Trophoblast cell (in vitro differentiated cells and primary cell): ENCODE measurements at regions not wholly inside any gene's neighbourhood (a gene's known extent, or its start where the extent isn't known, plus 50 kb on each side); places are given as distances from the start of the nearest gene placed in this dataset.

Experiments used
- DNase-seq, 2 donors: peaks; one replicate each; pipeline ENCODE4 v3.0.0-alpha.2; 2016
- H2AFZ ChIP-seq: 2 replicates; pipeline ENCODE4 v1.6.1; 2013; ENCODE audit warnings: low read length, moderate library complexity, mild to moderate bottlenecking; ENCODE audit not compliant: insufficient read depth, poor library complexity
- H2AK5ac ChIP-seq: 2 replicates; pipeline ENCODE4 v1.6.1; 2013; ENCODE audit warnings: mild to moderate bottlenecking, low read length
- H2BK120ac ChIP-seq: 2 replicates; pipeline ENCODE4 v1.6.1; 2013; ENCODE audit warnings: low read length, mild to moderate bottlenecking, moderate library complexity; ENCODE audit not compliant: insufficient read depth, poor library complexity
- H2BK12ac ChIP-seq: 2 replicates; pipeline ENCODE4 v1.6.1; 2013; ENCODE audit warnings: mild to moderate bottlenecking, low read length, moderate library complexity
- H2BK5ac ChIP-seq: 2 replicates; pipeline ENCODE4 v1.6.1; 2013; ENCODE audit warnings: low read length, low read depth, moderate library complexity, mild to moderate bottlenecking; ENCODE audit not compliant: poor library complexity
- H3K14ac ChIP-seq: 2 replicates; pipeline ENCODE4 v1.6.1; 2013; ENCODE audit warnings: mild to moderate bottlenecking, low read length
- H3K18ac ChIP-seq: 2 replicates; pipeline ENCODE4 v1.6.1; 2013; ENCODE audit warnings: mild to moderate bottlenecking, low read length
- H3K23ac ChIP-seq: 2 replicates; pipeline ENCODE4 v1.6.1; 2013; ENCODE audit warnings: low read length
- H3K27ac ChIP-seq: 2 replicates; pipeline ENCODE4 v1.5.1; 2013; ENCODE audit warnings: low read depth, mild to moderate bottlenecking, inconsistent platforms, low read length, moderate library complexity
- H3K27me3 ChIP-seq: 2 replicates; pipeline ENCODE4 v1.6.1; 2013; ENCODE audit warnings: inconsistent platforms, mild to moderate bottlenecking, low read length, moderate library complexity; ENCODE audit not compliant: insufficient read depth
- H3K36me3 ChIP-seq, 2 experiments: 1 replicate in 1 of 2; 2 replicates in 1 of 2; pipeline ENCODE4 v1.6.1; 2013; ENCODE audit warnings: low read length in 2 of 2, mild to moderate bottlenecking in 2 of 2, moderate library complexity in 1 of 2; ENCODE audit not compliant: insufficient read depth in 2 of 2, control insufficient read depth in 1 of 2
- H3K4ac ChIP-seq: 2 replicates; pipeline ENCODE4 v1.6.1; 2013; ENCODE audit warnings: low read depth, mild to moderate bottlenecking, low read length, moderate library complexity
- H3K4me1 ChIP-seq, 2 experiments: 1 replicate in 1 of 2; 2 replicates in 1 of 2; pipeline ENCODE4 v1.6.1; 2013; ENCODE audit warnings: low read length in 2 of 2, mild to moderate bottlenecking in 2 of 2, moderate library complexity in 1 of 2; ENCODE audit not compliant: insufficient read depth in 2 of 2, control insufficient read depth in 1 of 2
- H3K4me2 ChIP-seq: 2 replicates; pipeline ENCODE4 v1.6.1; 2013; ENCODE audit warnings: inconsistent platforms, mild to moderate bottlenecking, low read length, moderate library complexity
- H3K4me3 ChIP-seq: 2 replicates; pipeline ENCODE4 v1.5.1; 2013; ENCODE audit warnings: mild to moderate bottlenecking, low read depth, low read length, inconsistent platforms
- H3K79me1 ChIP-seq: one replicate; pipeline ENCODE4 v1.6.1; 2013; ENCODE audit warnings: low read length
- H3K79me2 ChIP-seq: 2 replicates; pipeline ENCODE4 v1.6.1; 2013; ENCODE audit warnings: low read length, mild to moderate bottlenecking; ENCODE audit not compliant: control insufficient read depth, insufficient read depth, poor library complexity
- H3K9ac ChIP-seq: 2 replicates; pipeline ENCODE4 v1.6.1; 2013; ENCODE audit warnings: mild to moderate bottlenecking, low read length
- H3K9me3 ChIP-seq: 2 replicates; pipeline ENCODE4 v1.6.1; 2013; ENCODE audit warnings: low read depth, mild to moderate bottlenecking, control low read depth, inconsistent platforms, low read length; ENCODE audit not compliant: insufficient read depth
- H4K12ac ChIP-seq: 2 replicates; pipeline ENCODE4 v1.6.1; 2013; ENCODE audit warnings: low read depth, mild to moderate bottlenecking, low read length, moderate library complexity
- H4K8ac ChIP-seq: 2 replicates; pipeline ENCODE4 v1.6.1; 2013; ENCODE audit warnings: low read depth, mild to moderate bottlenecking, low read length, moderate library complexity
- H4K91ac ChIP-seq: one replicate; pipeline ENCODE4 v1.6.1; 2013; ENCODE audit warnings: low read depth, mild to moderate bottlenecking, low read length, moderate library complexity
- WGBS: extraction: QIAGEN DNeasy Blood & Tissue Kit; methylation state at CpG from one replicate; pipeline ENCODE4 v1.1.7; 2013; ENCODE audit warnings: missing lambda C conversion rate; ENCODE audit not compliant: insufficient read length, insufficient coverage; ENCODE audit errors: extremely low coverage; 5-methylcytosine and 5-hydroxymethylcytosine counted together

DNA sequence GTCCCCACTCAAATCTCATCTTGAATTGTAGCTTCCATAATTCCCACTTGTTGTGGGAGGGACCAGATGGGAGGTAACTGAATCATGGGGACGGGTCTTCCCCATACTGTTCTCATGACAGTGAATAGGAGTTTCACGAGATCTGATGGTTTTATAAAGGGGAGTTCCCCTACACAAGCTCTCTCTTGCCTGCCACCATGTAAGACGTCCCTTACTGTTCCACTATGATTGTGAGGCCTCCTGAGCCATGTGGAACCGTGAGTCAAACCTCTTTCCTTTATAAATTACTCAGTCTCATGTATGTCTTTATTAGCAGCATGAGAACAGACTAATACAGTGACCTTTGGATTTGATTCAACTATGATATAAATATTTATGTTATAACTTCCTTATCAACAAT lies 78.0 kb downstream of the CYRIA start:
- no peak for DNase-seq
- Histone ChIP-seq H3K23ac (no peak overlapping the region), H3K9me3 (no peaks in the 10 kb centered on the region), H3K4me1 (no peaks in the 10 kb centered on the region), H4K12ac (no peak overlapping the region), H3K4ac (no peak overlapping the region), H3K18ac (no peak overlapping the region), H3K9ac (no peak overlapping the region), H3K36me3 (no peaks in the 10 kb centered on the region), H3K4me2 (no peak overlapping the region), H3K79me1 (no peaks in the 10 kb centered on the region), H3K27ac (no peak overlapping the region), H3K27me3 (no peaks in the 10 kb centered on the region), H3K14ac (no peak overlapping the region), H4K91ac (no peak overlapping the region), H2BK12ac (no peak overlapping the region), H4K8ac (no peak overlapping the region), H2BK5ac (no peak overlapping the region), H2AK5ac (no peak overlapping the region), H3K79me2 (no peaks in the 10 kb centered on the region), H3K4me3 (no peak overlapping the region), H2AFZ (no peak overlapping the region), H2BK120ac (no peak overlapping the region)
- WGBS: no CpG with 5 or more reads among the region's 4 CpGs

DNA sequence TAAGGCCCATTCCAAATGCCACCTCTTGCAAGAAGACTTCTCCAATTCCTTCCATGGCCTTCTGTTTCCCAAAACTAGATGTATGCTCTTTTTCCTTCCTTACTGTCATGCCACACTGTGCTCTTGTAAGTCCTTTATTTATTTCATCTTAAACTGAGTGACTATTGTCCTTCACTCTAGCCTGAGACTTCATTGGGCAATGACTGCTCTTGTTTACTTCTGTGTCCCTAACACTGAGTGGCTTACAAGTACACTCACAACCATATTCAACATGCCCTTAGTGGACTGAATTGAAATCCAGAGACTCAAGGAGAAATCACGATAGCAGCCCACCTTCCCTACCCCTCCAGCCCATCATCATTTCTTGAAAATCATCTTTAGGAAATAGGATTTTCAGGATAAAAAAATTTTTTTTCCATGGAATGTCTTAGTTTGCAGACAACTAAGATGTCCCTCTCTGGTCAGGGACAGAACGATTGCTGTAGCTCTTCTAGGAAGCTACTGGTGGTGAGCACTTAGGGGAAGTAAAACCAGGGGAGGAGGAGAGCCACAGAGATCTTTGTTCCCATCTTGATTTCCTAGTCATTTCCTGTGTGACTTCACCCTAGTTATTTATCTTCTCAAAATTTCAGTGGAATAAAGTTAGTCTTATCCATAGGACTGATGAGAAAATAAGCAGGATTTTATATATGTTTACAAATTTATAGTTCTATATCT lies 80.7 kb downstream of the CYRIA start:
- no peak overlapping the region for H2BK12ac ChIP-seq
- H3K23ac ChIP-seq: no peak overlapping the region
- H3K79me2 ChIP-seq: no peaks in the 10 kb centered on the region
- H3K14ac ChIP-seq: no peak overlapping the region
- no peaks in the 10 kb centered on the region for H3K9me3 ChIP-seq
- H4K12ac ChIP-seq: no peak overlapping the region
- H3K4ac ChIP-seq: no peak overlapping the region
- no peak overlapping the region for H3K4me2 ChIP-seq
- H3K9ac ChIP-seq: no peak overlapping the region
- H2AK5ac ChIP-seq: no peak overlapping the region
- H3K4me1 ChIP-seq: no peaks in the 10 kb centered on the region
- H3K36me3 ChIP-seq: no peaks in the 10 kb centered on the region
- no peak overlapping the region for H2AFZ ChIP-seq
- no peak overlapping the region for H2BK5ac ChIP-seq
- no CpG with 5 or more reads among the region's 2 CpGs for WGBS
- no peak overlapping the region for H3K4me3 ChIP-seq
- no peak overlapping the region for H4K91ac ChIP-seq
- DNase-seq: no peak
- H2BK120ac ChIP-seq: no peak overlapping the region
- no peak overlapping the region for H3K27ac ChIP-seq
- H4K8ac ChIP-seq: no peak overlapping the region
- no peaks in the 10 kb centered on the region for H3K79me1 ChIP-seq
- no peak overlapping the region for H3K18ac ChIP-seq
- no peaks in the 10 kb centered on the region for H3K27me3 ChIP-seq

DNA sequence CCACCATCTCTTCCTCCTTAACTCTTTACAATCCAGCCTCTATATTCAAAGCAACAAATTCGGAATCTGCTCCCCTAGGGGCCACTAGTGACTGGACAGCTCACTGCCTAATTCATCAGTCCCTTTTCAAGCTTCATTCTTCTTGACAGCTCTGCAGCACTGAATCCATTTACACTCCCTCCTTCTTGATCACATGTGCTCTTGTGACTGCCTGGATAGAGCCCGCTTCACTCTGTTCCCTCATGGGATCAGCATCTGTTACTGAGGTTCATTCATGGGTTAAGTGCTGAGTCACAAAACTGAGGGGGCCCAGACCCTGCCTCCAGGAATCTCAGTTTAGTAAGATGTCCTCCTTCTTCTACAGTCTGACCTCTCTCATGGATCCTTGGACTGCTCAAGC lies 81.5 kb downstream of the CYRIA start:
- no peaks in the 10 kb centered on the region for H3K79me1 ChIP-seq
- DNase-seq: no peak
- H3K18ac ChIP-seq: no peak overlapping the region
- no peak overlapping the region for H2BK5ac ChIP-seq
- H4K91ac ChIP-seq: no peak overlapping the region
- no peak overlapping the region for H4K12ac ChIP-seq
- H3K4me3 ChIP-seq: no peak overlapping the region
- H3K79me2 ChIP-seq: no peaks in the 10 kb centered on the region
- no peak overlapping the region for H3K27ac ChIP-seq
- H3K9me3 ChIP-seq: no peaks in the 10 kb centered on the region
- H2AFZ ChIP-seq: no peak overlapping the region
- H3K23ac ChIP-seq: no peak overlapping the region
- H2AK5ac ChIP-seq: no peak overlapping the region
- H4K8ac ChIP-seq: no peak overlapping the region
- H3K9ac ChIP-seq: no peak overlapping the region
- H3K27me3 ChIP-seq: no peaks in the 10 kb centered on the region
- no peak overlapping the region for H2BK120ac ChIP-seq
- H3K4me1 ChIP-seq: no peaks in the 10 kb centered on the region
- no peak overlapping the region for H3K14ac ChIP-seq
- WGBS: no CpG with 5 or more reads among the region's 2 CpGs
- H3K4ac ChIP-seq: no peak overlapping the region
- H3K36me3 ChIP-seq: no peaks in the 10 kb centered on the region
- H2BK12ac ChIP-seq: no peak overlapping the region
- H3K4me2 ChIP-seq: no peak overlapping the region

DNA sequence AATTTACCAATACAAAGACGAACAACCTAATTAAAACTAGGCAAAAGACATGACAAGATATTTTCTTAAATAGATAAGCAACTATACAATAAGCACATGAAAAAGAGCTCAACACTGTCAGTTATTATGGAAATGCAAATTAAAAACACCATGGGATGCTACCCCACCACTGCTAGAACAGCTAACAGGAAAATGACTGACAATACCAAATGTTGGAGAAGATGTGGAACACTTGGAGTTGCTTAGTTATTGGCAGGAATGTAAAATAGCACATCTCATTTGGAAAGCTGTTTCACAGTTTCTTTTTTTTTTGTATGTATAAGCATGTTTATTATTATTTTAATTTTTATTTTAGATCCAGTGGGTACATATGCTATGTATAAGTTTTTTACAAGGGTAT lies 84.4 kb downstream of the CYRIA start:
- H4K91ac ChIP-seq: no peak overlapping the region
- no peaks in the 10 kb centered on the region for H3K79me2 ChIP-seq
- H3K9ac ChIP-seq: no peak overlapping the region
- no peak overlapping the region for H3K4me3 ChIP-seq
- no peak overlapping the region for H4K12ac ChIP-seq
- no peak for DNase-seq
- H3K9me3 ChIP-seq: no peaks in the 10 kb centered on the region
- no peaks in the 10 kb centered on the region for H3K79me1 ChIP-seq
- H4K8ac ChIP-seq: no peak overlapping the region
- H3K27ac ChIP-seq: no peak overlapping the region
- H3K4me1 ChIP-seq: no peaks in the 10 kb centered on the region
- H3K27me3 ChIP-seq: no peaks in the 10 kb centered on the region
- H2BK5ac ChIP-seq: no peak overlapping the region
- no peak overlapping the region for H3K23ac ChIP-seq
- no peak overlapping the region for H3K4me2 ChIP-seq
- H2AFZ ChIP-seq: no peak overlapping the region
- H3K4ac ChIP-seq: no peak overlapping the region
- no peak overlapping the region for H3K14ac ChIP-seq
- H2BK120ac ChIP-seq: no peak overlapping the region
- no peak overlapping the region for H2BK12ac ChIP-seq
- no peaks in the 10 kb centered on the region for H3K36me3 ChIP-seq
- H2AK5ac ChIP-seq: no peak overlapping the region
- WGBS: no CpG with 5 or more reads among the region's 1 CpG
- no peak overlapping the region for H3K18ac ChIP-seq
